ENCODE measurements at regions not wholly inside any gene's neighbourhood (a gene's known extent, or its start where the extent isn't known, plus 50 kb on each side); places are given as distances from the start of the nearest gene placed in this dataset.

DNA sequence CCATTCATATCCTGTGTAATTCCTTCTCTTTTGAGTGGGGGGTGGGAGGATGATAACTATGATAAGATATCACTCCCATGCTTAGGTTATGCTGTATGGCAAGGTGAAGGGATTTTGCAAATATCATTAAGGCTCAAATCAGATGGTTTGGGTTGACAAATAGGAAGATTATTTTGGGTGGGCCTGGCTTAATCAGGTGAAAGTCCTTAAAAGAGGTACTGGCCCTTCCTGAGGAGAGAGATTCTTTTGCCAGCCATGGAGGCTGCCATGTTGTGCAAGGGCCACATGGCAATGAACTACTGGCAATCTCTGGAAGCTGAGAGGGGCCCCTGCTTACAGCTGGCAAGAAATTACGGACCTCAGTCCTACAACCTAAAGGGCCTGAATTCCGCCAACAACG is 174.6 kb upstream of the FOXD3 start:
- Histone ChIP-seq H3K4me3 (no peak overlapping the region), H3K27me3 (replicated peaks in 1 of 2; ENCODE audit: control insufficient read depth in 2 of 2, insufficient read depth in 2 of 2, low read length in 1 of 2) (no peaks in the 10 kb centered on the region; a peak in 2 of 4 replicates), H3K36me3 (ENCODE audit: control insufficient read depth in 2 of 2, insufficient read depth in 2 of 2, low read length in 1 of 2) (no peaks in the 10 kb centered on the region), H4K20me1 (ENCODE audit: control insufficient read depth, insufficient read depth) (no peaks in the 10 kb centered on the region), H2AFZ (ENCODE audit: control insufficient read depth, low read depth, low read length) (no peak overlapping the region), H3K4me2 (ENCODE audit: control insufficient read depth, insufficient read depth) (no peak overlapping the region), H3K27ac (ENCODE audit: control insufficient read depth, insufficient read depth) (no peak overlapping the region), H3K9me3 (replicated peaks; ENCODE audit: control insufficient read depth, insufficient read depth, low read length) (no peaks in the 10 kb centered on the region), H3K79me2 (ENCODE audit: control insufficient read depth, insufficient read depth, low read length) (no peaks in the 10 kb centered on the region), H3K4me1 (ENCODE audit: control insufficient read depth, insufficient read depth, low read length) (no peaks in the 10 kb centered on the region), H3K9ac (ENCODE audit: control insufficient read depth, insufficient read depth, low read length) (no peak overlapping the region)
- ChIA-PET CTCF (interaction anchor here (1.2 to 2.1 kb wide), 4 partner anchors 14 to 308 kb away, joined by 3 to 12 read pairs (median 6); no protein-coding TSS in a partner anchor), SMC1A (ENCODE audit: uncharacterized antibody, unreplicated experiment) (interaction anchor here (1.5 to 2.3 kb wide), 2 partner anchors 184 to 186 kb away, joined by 6 to 19 read pairs; no protein-coding TSS in a partner anchor), POLR2A (no interaction called here), RAD21 (ENCODE audit: unreplicated experiment) (interaction anchor here (1.3 kb wide), 1 partner anchor 392 kb away, joined by 3 read pairs; no protein-coding TSS in a partner anchor)
- DNase-seq (ENCODE audit: low read depth, low spot score) (no peak), FAIRE-seq (no peak), ATAC-seq (no peak)
- 39% methylated on average over 3 of the region's 3 CpGs for WGBS (ENCODE audit: insufficient coverage, insufficient replicate concordance, low lambda C conversion rate, missing lambda C conversion rate)
- in situ Hi-C loops (cut with MboI) (loop anchor here (10.0 kb wide), 1 partner anchor 183 kb away; no protein-coding TSS in a partner anchor), intact Hi-C loops (cut with micrococcal nuclease; ENCODE audit: unreplicated experiment) (loop anchor here (2.0 to 5.0 kb wide), 2 partner anchors 235 to 307 kb away; no protein-coding TSS in a partner anchor)
- BruUV-seq (replicated peaks): no TSS peak
- no peak for TF ChIP-seq DPF2 (IDR thresholded peaks at IDR 0.05)
- TF ChIP-seq, protein P1, sequence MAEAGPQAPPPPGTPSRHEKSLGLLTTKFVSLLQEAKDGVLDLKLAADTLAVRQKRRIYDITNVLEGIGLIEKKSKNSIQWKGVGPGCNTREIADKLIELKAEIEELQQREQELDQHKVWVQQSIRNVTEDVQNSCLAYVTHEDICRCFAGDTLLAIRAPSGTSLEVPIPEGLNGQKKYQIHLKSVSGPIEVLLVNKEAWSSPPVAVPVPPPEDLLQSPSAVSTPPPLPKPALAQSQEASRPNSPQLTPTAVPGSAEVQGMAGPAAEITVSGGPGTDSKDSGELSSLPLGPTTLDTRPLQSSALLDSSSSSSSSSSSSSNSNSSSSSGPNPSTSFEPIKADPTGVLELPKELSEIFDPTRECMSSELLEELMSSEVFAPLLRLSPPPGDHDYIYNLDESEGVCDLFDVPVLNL (IDR thresholded peaks at IDR 0.05; ENCODE audit: low read depth, low read length): no peak
- TF ChIP-seq, protein P2, sequence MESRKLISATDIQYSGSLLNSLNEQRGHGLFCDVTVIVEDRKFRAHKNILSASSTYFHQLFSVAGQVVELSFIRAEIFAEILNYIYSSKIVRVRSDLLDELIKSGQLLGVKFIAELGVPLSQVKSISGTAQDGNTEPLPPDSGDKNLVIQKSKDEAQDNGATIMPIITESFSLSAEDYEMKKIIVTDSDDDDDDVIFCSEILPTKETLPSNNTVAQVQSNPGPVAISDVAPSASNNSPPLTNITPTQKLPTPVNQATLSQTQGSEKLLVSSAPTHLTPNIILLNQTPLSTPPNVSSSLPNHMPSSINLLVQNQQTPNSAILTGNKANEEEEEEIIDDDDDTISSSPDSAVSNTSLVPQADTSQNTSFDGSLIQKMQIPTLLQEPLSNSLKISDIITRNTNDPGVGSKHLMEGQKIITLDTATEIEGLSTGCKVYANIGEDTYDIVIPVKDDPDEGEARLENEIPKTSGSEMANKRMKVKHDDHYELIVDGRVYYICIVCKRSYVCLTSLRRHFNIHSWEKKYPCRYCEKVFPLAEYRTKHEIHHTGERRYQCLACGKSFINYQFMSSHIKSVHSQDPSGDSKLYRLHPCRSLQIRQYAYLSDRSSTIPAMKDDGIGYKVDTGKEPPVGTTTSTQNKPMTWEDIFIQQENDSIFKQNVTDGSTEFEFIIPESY (IDR thresholded peaks at IDR 0.05): no peak
- TF ChIP-seq, protein P3, sequence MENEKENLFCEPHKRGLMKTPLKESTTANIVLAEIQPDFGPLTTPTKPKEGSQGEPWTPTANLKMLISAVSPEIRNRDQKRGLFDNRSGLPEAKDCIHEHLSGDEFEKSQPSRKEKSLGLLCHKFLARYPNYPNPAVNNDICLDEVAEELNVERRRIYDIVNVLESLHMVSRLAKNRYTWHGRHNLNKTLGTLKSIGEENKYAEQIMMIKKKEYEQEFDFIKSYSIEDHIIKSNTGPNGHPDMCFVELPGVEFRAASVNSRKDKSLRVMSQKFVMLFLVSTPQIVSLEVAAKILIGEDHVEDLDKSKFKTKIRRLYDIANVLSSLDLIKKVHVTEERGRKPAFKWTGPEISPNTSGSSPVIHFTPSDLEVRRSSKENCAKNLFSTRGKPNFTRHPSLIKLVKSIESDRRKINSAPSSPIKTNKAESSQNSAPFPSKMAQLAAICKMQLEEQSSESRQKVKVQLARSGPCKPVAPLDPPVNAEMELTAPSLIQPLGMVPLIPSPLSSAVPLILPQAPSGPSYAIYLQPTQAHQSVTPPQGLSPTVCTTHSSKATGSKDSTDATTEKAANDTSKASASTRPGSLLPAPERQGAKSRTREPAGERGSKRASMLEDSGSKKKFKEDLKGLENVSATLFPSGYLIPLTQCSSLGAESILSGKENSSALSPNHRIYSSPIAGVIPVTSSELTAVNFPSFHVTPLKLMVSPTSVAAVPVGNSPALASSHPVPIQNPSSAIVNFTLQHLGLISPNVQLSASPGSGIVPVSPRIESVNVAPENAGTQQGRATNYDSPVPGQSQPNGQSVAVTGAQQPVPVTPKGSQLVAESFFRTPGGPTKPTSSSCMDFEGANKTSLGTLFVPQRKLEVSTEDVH (IDR thresholded peaks at IDR 0.05; ENCODE audit: low read depth, partially characterized antibody): no peak
- TF ChIP-seq MYC (IDR thresholded peaks at IDR 0.05; ENCODE audit: insufficient read depth, insufficient read length, insufficient replicate concordance, low read length, severe bottlenecking): no peak
- no peak for TF ChIP-seq SPI1 (IDR thresholded peaks at IDR 0.05; ENCODE audit: borderline replicate concordance, insufficient read depth, low read depth, low read length)
- no peak for TF ChIP-seq SMAD1 (IDR thresholded peaks at IDR 0.05; ENCODE audit: low read depth, partially characterized antibody)
- no peak for TF ChIP-seq NR2F1 (conservative IDR thresholded peaks at IDR 0.05)
- no peak for TF ChIP-seq NFYA (IDR thresholded peaks at IDR 0.05; ENCODE audit: borderline replicate concordance, low read depth, low read length)
- TF ChIP-seq RFX5 (IDR thresholded peaks at IDR 0.05; ENCODE audit: low read depth, low read length): no peak
- TF ChIP-seq, protein P4, sequence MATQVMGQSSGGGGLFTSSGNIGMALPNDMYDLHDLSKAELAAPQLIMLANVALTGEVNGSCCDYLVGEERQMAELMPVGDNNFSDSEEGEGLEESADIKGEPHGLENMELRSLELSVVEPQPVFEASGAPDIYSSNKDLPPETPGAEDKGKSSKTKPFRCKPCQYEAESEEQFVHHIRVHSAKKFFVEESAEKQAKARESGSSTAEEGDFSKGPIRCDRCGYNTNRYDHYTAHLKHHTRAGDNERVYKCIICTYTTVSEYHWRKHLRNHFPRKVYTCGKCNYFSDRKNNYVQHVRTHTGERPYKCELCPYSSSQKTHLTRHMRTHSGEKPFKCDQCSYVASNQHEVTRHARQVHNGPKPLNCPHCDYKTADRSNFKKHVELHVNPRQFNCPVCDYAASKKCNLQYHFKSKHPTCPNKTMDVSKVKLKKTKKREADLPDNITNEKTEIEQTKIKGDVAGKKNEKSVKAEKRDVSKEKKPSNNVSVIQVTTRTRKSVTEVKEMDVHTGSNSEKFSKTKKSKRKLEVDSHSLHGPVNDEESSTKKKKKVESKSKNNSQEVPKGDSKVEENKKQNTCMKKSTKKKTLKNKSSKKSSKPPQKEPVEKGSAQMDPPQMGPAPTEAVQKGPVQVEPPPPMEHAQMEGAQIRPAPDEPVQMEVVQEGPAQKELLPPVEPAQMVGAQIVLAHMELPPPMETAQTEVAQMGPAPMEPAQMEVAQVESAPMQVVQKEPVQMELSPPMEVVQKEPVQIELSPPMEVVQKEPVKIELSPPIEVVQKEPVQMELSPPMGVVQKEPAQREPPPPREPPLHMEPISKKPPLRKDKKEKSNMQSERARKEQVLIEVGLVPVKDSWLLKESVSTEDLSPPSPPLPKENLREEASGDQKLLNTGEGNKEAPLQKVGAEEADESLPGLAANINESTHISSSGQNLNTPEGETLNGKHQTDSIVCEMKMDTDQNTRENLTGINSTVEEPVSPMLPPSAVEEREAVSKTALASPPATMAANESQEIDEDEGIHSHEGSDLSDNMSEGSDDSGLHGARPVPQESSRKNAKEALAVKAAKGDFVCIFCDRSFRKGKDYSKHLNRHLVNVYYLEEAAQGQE (IDR thresholded peaks at IDR 0.05; ENCODE audit: low read depth, low read length): no peak
- TF ChIP-seq NFIC (IDR thresholded peaks at IDR 0.05; ENCODE audit: low read depth, low read length): no peak
- TF ChIP-seq ZNF24 (IDR thresholded peaks at IDR 0.05): no peak
